SKM-1 (cell line): ENCODE measurements at regions not wholly inside any gene's neighbourhood (a gene's known extent, or its start where the extent isn't known, plus 50 kb on each side); places are given as distances from the start of the nearest gene placed in this dataset.

Source experiments
- DNase-seq: peaks from one replicate; lab custom pipeline; 2025; ENCODE audit not compliant: unreplicated experiment; lab: John Stamatoyannopoulos, UW

DNA sequence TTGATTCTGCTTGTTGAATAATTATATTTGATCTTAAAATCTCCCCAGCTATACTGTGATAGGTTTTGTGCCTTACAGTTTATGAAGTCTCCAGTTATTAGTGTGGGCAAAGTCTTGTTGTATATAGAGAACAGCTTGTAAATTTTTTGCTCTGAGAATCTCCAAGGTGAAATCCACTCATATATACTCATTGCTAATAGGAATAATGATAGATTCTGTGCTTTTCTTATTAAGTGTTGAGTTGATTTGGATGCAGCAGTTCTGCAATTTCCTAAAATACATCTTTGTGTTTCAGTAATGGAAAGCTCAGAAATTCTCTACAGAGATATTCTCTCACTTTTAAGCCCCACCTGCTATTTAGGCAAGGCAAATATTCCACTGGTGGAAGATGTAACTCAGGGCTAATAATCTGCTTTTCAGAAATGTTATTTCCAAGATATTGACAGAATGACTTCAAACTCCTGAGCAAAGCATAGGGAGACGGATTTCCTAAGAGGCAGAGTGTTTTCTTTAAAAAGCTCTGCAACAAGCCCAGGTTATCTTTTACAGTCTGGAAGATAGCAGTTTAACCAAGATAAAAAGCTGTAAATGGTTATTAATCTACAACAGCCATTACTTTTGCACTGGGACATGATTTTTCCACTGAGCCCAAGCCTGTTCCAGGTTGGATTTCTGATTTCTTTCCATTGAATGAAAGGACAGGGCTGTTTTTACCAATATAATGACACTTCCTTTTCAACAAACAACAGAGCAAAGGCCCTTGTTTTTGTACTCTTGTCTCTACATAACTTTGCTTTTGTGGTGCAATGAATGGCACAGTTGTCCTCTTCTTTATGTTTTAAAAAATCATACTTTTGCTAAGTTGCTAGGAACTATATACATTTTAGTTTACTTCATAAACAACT lies 239.9 kb upstream of the ATP2B1 start:
- DNase-seq: no peak

- DNase-seq: no peak
These were observed 239.0 kb upstream of the ATP2B1 start for GRCh38 chr12:89947437-89948270.

DNA sequence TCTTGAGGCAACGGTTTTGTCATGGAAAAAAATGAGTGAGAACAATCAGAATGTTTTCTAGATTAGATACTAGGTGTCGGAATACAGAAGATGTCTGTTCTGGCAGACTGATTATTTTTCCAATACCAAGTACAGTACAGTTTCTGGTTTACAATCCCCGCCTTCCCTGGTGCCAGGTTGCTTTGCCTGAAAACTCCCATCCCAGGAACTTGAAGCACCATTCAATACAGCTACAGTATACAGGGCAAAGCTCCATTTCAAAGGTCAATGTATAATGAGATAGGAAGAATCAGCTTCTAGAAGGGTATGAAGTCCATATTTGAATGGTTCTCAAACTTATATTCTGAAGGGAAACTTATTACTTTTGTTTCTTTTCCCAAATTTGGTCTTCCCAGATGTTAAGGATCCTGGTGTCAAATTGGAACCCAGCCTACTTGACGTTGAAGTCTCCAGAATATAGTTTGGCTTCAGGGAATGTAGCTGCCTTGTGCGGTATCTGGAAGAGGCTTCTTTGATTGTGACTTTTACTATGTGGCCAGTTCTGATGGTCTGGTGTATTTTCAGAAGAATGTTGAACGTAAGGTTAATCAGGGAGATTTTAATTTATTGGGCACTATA lies 238.0 kb upstream of the ATP2B1 start:
- DNase-seq: no peak

DNA sequence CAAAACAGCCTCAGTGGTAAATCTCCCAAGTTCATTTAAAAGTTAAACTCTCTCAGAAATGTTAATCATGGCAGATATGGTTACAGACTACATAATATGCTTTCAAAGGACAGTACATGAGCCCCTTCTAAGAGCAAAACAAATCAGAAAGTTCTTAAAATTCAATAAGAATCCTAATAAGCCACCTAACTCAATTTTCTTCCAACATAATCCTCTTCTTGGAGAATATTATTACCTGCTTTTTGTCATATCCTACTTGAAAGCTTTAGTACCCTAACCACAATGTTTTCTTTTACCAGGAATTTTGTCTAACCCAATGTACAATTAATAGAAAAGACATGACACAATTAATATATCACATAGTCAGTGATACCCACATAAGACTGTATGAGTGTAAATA lies 236.5 kb upstream of the ATP2B1 start:
- DNase-seq: no peak

DNA sequence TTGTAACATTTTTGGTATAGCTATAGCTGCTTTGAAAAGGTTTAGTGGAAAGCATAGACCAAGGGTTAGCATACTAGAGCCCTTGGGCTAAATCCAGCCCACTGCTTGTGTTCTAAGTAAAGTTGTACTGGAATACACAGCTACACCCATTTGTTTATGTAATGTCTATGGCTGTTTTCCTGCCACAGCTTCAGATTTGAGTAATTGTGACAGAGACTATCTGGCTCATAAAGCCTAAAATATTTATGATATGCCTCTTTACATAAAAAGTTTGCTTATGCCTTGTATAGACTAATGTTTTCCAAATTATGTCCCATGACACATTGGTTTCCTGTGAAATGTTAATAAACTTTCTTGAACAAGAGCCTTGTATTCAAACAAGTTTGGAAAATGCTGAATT lies 234.8 kb upstream of the ATP2B1 start:
- DNase-seq: no peak

DNA sequence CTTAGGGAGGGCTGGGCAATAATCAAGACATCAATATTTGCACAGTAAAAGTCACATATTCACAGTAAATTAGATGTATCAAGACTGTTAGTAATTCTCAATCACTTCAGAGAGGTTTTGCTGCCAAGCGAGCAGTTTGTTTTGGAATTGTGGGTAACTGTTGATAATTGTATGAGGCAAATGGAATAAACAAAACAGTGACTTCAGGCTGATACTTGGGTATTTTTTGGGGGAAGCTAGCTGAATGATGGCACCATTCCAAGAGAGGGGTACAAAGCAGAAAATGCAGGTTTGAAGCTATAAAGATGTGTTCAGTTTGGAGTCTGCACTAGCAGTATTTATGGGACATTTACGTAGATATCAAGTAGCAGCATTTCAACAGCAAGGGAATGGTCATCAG lies 232.8 kb upstream of the ATP2B1 start:
- no peak for DNase-seq

DNA sequence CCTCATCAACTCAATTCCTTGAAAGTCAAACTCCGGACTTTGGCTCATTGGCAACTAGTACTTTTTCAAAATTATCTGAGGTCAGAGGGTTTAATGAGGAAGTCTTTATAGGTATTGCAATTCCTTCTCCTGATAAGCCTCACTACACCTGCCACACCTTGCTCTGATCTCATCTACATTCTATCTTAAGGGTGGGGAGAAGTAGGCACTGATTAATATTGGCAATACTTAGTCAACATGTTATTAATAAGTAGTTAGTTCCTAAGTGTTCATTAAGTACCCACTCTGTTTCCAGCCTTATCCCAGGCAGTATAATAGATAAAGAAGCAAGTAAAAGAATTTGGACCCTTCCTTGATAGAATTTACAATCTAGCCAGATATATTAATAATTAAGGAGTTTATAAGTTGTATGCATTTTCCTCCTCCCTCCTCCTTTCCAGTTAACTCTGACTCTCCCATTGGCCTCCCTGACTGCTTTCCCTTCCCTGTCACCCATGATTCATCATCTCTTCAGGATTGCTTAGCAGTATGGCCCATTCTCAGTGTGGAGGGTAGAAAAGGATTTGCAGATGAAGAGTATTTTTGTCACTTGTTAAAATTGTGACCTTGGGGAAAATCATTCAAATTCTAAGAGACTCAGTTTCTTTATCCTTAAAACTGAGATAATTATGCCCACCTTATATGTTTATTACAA lies 231.0 kb upstream of the ATP2B1 start:
- no peak for DNase-seq

DNA sequence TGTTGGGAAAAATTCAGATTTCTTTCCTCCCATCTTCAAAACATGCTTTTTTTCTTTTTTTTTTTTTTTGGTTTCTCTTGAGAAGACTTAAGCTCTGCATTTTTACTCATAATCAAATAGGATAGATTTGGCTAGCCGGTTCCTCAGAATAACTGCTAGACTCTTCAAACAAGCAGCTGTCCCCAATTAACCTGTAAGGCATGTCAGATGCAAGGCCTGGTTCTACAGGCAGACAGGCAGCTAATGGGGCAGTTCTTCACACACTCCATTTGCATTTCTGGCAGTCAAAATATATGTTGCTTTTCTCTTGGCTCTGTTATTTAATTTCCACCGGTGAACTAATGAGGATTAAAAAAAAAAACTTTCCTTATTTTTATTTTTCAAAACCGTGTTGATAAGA lies 228.0 kb upstream of the ATP2B1 start:
- DNase-seq: no peak

DNA sequence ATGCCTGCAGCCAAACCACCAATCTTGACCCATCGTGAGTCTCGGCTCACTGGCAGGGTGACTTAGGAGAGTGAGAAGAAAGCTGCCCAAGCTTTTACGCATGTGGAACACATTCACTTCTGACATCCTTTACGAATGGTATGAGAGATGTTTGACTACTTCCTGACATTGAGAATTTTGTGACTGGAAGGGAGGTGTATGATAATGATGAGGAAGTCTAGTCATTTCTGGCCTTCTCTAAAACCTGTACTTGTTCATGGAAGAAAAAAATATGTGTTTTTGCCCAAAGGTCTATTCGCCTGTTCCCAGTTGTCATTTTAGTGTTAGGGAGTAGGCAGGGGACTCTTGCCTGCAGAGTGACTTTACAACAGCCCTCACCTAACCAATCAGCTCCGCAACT lies 227.2 kb upstream of the ATP2B1 start:
- DNase-seq: no peak

- no peak for DNase-seq
These were observed 225.3 kb upstream of the ATP2B1 start for GRCh38 chr12:89933911-89934310.

DNA sequence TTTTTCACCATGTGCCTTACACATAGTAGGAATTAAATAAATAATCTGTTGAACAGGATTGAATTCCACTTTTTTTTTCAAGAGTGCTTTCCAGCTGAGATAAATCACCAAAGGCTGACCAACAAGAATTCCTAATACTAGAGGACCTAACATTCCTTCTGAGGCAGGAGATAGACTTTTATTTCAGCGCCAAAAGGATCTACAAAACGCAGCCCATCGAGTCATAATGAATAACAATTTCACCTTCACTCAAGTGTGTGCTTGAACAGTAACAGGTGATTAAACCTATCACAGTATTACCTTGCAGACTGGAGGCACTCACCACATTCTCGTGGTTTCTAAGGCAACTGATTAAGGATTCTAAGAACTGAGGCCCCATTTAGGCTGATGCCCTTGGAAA lies 224.3 kb upstream of the ATP2B1 start:
- DNase-seq: no peak

- DNase-seq: no peak
These were observed 219.8 kb upstream of the ATP2B1 start for GRCh38 chr12:89928467-89928866.

DNA sequence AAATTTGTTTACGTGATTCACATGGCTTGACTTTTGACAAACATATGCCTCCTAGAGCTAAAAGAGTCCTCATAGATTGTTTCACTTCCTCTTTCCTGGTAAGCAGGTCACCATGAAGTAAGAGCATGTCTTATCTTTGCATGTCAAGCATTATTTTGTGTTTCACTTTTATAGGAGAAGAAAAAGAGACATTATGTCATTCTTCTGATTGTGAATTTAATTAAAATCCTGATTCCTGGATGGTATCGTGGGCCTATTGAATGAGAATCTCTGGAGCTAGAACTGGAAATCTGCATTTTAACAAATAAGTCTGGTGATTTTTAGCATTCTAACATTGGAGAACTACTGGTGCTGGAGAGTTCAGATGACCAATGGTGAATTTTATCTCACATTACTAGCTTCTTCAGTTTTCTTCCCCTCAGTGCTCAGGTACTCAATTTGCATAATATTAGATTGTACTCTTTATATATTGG lies 218.6 kb upstream of the ATP2B1 start:
- peak; percentile 3 for DNase-seq

- DNase-seq: no peak
These were observed 215.6 kb upstream of the ATP2B1 start for GRCh38 chr12:89924191-89924590.

- no peak for DNase-seq
These were observed 214.5 kb upstream of the ATP2B1 start for GRCh38 chr12:89923091-89923490.

- no peak for DNase-seq
These were observed 212.2 kb upstream of the ATP2B1 start for GRCh38 chr12:89920866-89921265.

DNA sequence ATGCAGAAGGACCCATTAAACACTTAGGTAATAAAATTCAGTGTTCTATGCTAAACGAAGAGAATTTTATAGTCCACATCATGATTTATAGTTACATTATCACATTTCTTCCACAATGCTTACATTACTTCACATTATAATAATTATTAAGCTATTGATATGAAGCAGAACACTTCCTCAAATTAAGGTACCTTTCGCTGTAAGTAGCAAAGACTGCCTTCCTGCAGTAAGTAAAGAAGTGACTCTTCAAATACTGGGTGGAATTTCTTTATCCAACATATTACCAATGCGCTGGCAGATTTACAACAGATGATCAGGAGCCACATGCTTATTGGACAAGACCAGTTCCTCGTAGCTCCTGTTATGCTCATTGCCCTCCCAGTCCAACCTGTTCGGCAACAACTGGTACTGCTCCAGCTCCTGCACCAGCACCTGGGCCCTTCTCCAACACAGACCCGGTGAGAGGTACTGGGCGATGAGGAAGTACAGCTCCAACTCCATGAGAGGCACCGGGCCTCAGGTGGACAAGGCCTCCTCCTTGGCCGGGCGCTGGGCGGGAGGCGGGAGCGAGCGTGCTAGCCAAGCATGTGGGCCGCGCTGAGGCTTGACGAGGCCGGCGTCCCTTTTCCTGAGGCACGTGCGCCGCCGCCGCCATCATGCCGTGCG lies 210.7 kb upstream of the ATP2B1 start:
- DNase-seq: no peak

DNA sequence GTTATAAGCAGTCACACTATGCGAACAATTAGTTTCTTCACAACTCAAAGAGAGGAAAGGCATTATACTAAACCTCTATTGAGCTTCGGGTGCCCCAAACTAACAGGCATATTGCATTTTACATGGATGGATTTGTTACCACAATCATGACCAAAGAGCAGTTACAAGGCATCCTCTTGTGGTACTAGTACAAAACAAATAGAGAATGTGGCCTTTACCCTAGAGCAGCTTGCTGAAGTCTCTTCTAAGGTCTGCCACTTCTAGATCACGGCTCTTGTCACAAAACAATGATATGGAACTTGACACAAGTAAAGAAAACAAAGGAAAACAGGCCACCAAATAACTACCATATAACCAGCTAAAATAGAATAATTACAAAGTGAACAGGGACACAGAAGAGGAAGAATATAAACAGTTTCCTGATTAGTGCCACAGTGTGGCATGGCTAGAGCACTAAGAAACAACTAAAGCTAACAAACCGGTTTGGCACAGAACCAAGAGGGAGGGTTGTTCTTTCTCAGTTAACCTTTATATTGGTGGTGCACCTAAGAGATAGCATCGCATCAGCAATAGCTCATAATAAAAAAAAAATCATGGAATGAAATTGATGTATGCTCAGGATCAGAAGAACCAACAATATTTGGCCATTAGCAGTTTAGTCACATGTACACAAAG lies 209.7 kb upstream of the ATP2B1 start:
- no peak for DNase-seq

- DNase-seq: no peak
These were observed 201.1 kb upstream of the ATP2B1 start for GRCh38 chr12:89909753-89910152.

- no peak for DNase-seq
These were observed 199.0 kb upstream of the ATP2B1 start for GRCh38 chr12:89907659-89908058.
